Adrenal gland (tissue), 9 donors: ENCODE measurements at regions not wholly inside any gene's neighbourhood (a gene's known extent, or its start where the extent isn't known, plus 50 kb on each side); places are given as distances from the start of the nearest gene placed in this dataset.

ENCODE experiments used
- DNase-seq, 7 donors: peaks; one replicate each; pipeline ENCODE4 v3.0.0-alpha.2; 2019 to 2020
- H3K27ac ChIP-seq, 5 donors: fragments of 200-600 bp; sonication (generic) in 4 of 5; 1 replicate in 3 of 5; 2 replicates in 2 of 5; pipeline versions ENCODE4 v1.5.1 to v1.8.0; 2016 to 2020; ENCODE audit warnings: mild to moderate bottlenecking in 1 of 5
- H3K27me3 ChIP-seq: fragments of 200-600 bp; 2 replicates; pipeline ENCODE4 v1.8.0; 2021
- H3K36me3 ChIP-seq, 2 donors: fragments of 200-600 bp; replicated peaks in 1 of 2; 1 replicate in 1 of 2; 2 replicates in 1 of 2; pipeline versions ENCODE4 v1.5.1 to v1.8.0; 2018 to 2022
- H3K4me1 ChIP-seq, 2 donors: fragments of 200-600 bp; replicated peaks in 1 of 2; 1 replicate in 1 of 2; 2 replicates in 1 of 2; pipeline versions ENCODE4 v1.5.1 to v1.8.0; 2018 to 2021
- H3K4me3 ChIP-seq, 4 donors: fragments of 200-600 bp; sonication (generic) in 3 of 4; one replicate each; pipeline ENCODE4 v1.5.1; 2016 to 2018
- H3K9me3 ChIP-seq, 3 donors: fragments of 200-600 bp; sonication (generic) in 1 of 3; replicated peaks in 1 of 3; 1 replicate in 2 of 3; 2 replicates in 1 of 3; pipeline versions ENCODE4 v1.5.1 to v1.8.0; 2016 to 2021
- CTCF ChIP-seq, 6 experiments: fragments of 450-650 bp in 4 of 6; fragments of 200-600 bp in 2 of 6; sonication (generic) in 1 of 6; IDR thresholded peaks; 1 replicate in 5 of 6; 2 replicates in 1 of 6; pipeline versions ENCODE4 v1.5.1 to v1.8.0; 2016 to 2021; ENCODE audit warnings: antibody characterized with exemption in 6 of 6, mild to moderate bottlenecking in 2 of 6, moderate library complexity in 1 of 6
- POLR2A ChIP-seq, 2 donors: fragments of 450-650 bp; IDR thresholded peaks; one replicate each; pipeline ENCODE4 v1.6.1; 2017; ENCODE audit warnings: antibody characterized with exemption in 2 of 2, mild to moderate bottlenecking in 2 of 2, moderate library complexity in 1 of 2
- WGBS, 4 donors: extraction: QIAGEN DNeasy Blood & Tissue Kit in 2 of 4; methylation state at CpG; one replicate each; pipeline versions ENCODE4 v1.1.5 to v1.1.7; 2013 to 2017; 5-methylcytosine and 5-hydroxymethylcytosine counted together
- intact Hi-C, 2 donors: fragments of 100-400 bp; cut with DNase I; formaldehyde crosslinking; loops; one replicate each; pipeline versions ENCODE4 v1.14.1 to v1.15.0; 2022 to 2023
- donor health status: healthy with polysubstance abuse.
- donor health status: Bipolar disorder and iron deficiency.
- donor health status: DM: yes; HTN: yes; CAD: no.
- donor health status: DM: no; HTN: no; CAD: no.
- donor health status: DM: no; HTN: no; CAD: no.

GRCh38 chr15:91589360-91589759 is 264.1 kb upstream of the SLCO3A1 start:
- TF ChIP-seq CTCF (IDR thresholded peaks at IDR 0.05) (no peak), POLR2A (IDR thresholded peaks at IDR 0.05) (no peak)
- 83 to 95% (median 92%) methylated on average over 3 of the region's 3 CpGs for WGBS, 4 donors

GRCh38 chr15:91592567-91592966 is 260.9 kb upstream of the SLCO3A1 start:
- Histone ChIP-seq H3K36me3 (no peaks in the 10 kb centered on the region), H3K27me3 (no peaks in the 10 kb centered on the region), H3K4me3 (no peak overlapping the region), H3K9me3 (no peaks in the 10 kb centered on the region), H3K4me1 (no peaks in the 10 kb centered on the region), H3K27ac (no peak overlapping the region)
- intact Hi-C loops = no loop called here
- no peak for TF ChIP-seq POLR2A (IDR thresholded peaks at IDR 0.05)
- TF ChIP-seq CTCF (IDR thresholded peaks at IDR 0.05) = no peak
- no peak for DNase-seq
- 51 to 61% (median 54%) methylated on average over 2 of the region's 2 CpGs for WGBS, 4 donors

More at GRCh38 chr15:91589360-91589759, 264.1 kb upstream of the SLCO3A1 start:
- DNase-seq = no peak
- H3K27ac ChIP-seq = no peak overlapping the region
- H3K4me3 ChIP-seq = no peak overlapping the region
- H3K4me1 ChIP-seq = no peaks in the 10 kb centered on the region
- H3K27me3 ChIP-seq = peaks cover 4% of the 10 kb centered on the region
- no peaks in the 10 kb centered on the region for H3K9me3 ChIP-seq
- no peaks in the 10 kb centered on the region for H3K36me3 ChIP-seq
- intact Hi-C loops = no loop called here

- no peaks in the 10 kb centered on the region for H3K27me3 ChIP-seq
- TF ChIP-seq POLR2A (IDR thresholded peaks at IDR 0.05) (no peak), CTCF (IDR thresholded peaks at IDR 0.05) (no peak)
- no peaks in the 10 kb centered on the region for H3K36me3 ChIP-seq
These were observed 260.4 kb upstream of the SLCO3A1 start for GRCh38 chr15:91593067-91593466.

GRCh38 chr15:91593653-91594052 is 259.9 kb upstream of the SLCO3A1 start:
- H3K4me1 ChIP-seq = no peaks in the 10 kb centered on the region
- WGBS, 4 donors = 49 to 68% (median 65%) methylated on average over 1 of the region's 1 CpG
- H3K9me3 ChIP-seq = no peaks in the 10 kb centered on the region
- no peak overlapping the region for H3K27ac ChIP-seq
- no peak overlapping the region for H3K4me3 ChIP-seq
- intact Hi-C loops = no loop called here
- no peak for DNase-seq
- no peaks in the 10 kb centered on the region for H3K36me3 ChIP-seq
- H3K27me3 ChIP-seq = no peaks in the 10 kb centered on the region
- TF ChIP-seq POLR2A (IDR thresholded peaks at IDR 0.05) (no peak), CTCF (IDR thresholded peaks at IDR 0.05) (no peak)

More at GRCh38 chr15:91593067-91593466, 260.4 kb upstream of the SLCO3A1 start:
- DNase-seq = no peak
- H3K4me1 ChIP-seq = no peaks in the 10 kb centered on the region
- H3K4me3 ChIP-seq = no peak overlapping the region
- no peak overlapping the region for H3K27ac ChIP-seq
- intact Hi-C loops = no loop called here
- no peaks in the 10 kb centered on the region for H3K9me3 ChIP-seq
